ENCODE measurements at regions not wholly inside any gene's neighbourhood (a gene's known extent, or its start where the extent isn't known, plus 50 kb on each side); places are given as distances from the start of the nearest gene placed in this dataset.

GRCh38 chr16:86091976-86092375 is 193.0 kb downstream of the IRF8 start:
- Histone ChIP-seq H3K27ac (no peak overlapping the region), H3K4me1 (ENCODE audit: control insufficient read depth in 1 of 2, low read depth in 2 of 2) (no peaks in the 10 kb centered on the region), H3K27me3 (replicated peaks; ENCODE audit: insufficient read depth) (no peaks in the 10 kb centered on the region), H3K36me3 (no peaks in the 10 kb centered on the region), H3K4me3 (no peak overlapping the region), H3K9me3 (no peaks in the 10 kb centered on the region)
- DNase-seq (ENCODE audit: low spot score) (no peak), ATAC-seq (ENCODE audit: insufficient number of reproducible peaks, low FRiP score, low read depth) (no peak)
- no peak for TF ChIP-seq CTCF (IDR thresholded peaks at IDR 0.05)

DNA sequence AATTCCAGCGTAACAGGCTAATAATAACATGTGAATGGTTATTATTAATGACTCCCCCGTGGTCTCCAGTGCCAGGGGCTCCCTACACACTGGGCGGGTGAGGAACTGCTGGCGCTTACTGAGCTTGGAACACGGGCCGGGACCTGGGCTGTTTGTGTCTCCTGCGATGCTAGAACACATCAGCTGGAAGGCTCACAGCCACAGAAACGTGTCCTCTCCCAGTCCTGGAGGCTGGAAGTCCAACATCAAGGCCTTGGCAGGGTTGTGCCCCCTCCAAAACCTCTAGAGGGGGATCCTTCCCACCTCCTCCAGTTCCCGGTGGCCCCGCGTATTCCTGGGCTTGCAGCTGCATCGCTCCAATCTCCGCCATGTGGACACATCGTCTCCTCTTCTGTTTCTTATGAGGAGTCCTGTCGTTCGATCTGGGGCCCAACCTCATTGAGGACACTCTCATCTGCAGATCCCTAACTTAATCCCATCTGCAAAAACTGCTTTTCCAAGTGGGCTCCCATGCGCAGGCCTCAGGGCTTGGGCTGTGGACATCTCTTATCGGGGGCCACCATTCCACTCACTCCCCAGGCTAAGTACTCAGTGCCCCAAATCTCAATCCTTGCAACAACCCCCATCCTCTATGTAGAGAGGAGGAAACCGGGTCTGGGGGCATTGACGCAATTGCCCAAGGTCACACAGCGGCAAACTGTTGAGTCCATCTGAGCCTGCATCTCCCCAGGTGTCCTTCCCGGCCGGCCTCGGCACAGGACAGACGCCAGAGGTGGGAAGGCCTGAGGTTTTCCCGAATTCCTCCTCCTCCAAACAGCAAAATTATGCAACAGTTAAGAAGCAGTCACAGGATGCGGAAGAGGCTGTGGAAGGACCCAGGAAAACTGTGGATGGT is 193.9 kb downstream of the IRF8 start:
- Histone ChIP-seq H3K4me1 (ENCODE audit: control insufficient read depth in 1 of 2, low read depth in 2 of 2) (no peaks in the 10 kb centered on the region), H3K9me3 (no peaks in the 10 kb centered on the region), H3K27ac (no peak overlapping the region), H3K27me3 (replicated peaks; ENCODE audit: insufficient read depth) (no peaks in the 10 kb centered on the region), H3K4me3 (no peak overlapping the region), H3K36me3 (no peaks in the 10 kb centered on the region)
- no peak for TF ChIP-seq CTCF (IDR thresholded peaks at IDR 0.05)
- ATAC-seq (ENCODE audit: insufficient number of reproducible peaks, low FRiP score, low read depth) = no peak
- DNase-seq (ENCODE audit: low spot score) = no peak

GRCh38 chr16:86093801-86094750 is 195.1 kb downstream of the IRF8 start:
- H3K4me3 ChIP-seq = no peak overlapping the region
- no peaks in the 10 kb centered on the region for H3K27me3 ChIP-seq (replicated peaks; ENCODE audit: insufficient read depth)
- H3K4me1 ChIP-seq (ENCODE audit: control insufficient read depth in 1 of 2, low read depth in 2 of 2) = no peaks in the 10 kb centered on the region
- DNase-seq (ENCODE audit: low spot score) (no peak), ATAC-seq (ENCODE audit: insufficient number of reproducible peaks, low FRiP score, low read depth) (no peak)
- H3K36me3 ChIP-seq = no peaks in the 10 kb centered on the region
- H3K27ac ChIP-seq = no peak overlapping the region
- no peak for TF ChIP-seq CTCF (IDR thresholded peaks at IDR 0.05)
- no peaks in the 10 kb centered on the region for H3K9me3 ChIP-seq

DNA sequence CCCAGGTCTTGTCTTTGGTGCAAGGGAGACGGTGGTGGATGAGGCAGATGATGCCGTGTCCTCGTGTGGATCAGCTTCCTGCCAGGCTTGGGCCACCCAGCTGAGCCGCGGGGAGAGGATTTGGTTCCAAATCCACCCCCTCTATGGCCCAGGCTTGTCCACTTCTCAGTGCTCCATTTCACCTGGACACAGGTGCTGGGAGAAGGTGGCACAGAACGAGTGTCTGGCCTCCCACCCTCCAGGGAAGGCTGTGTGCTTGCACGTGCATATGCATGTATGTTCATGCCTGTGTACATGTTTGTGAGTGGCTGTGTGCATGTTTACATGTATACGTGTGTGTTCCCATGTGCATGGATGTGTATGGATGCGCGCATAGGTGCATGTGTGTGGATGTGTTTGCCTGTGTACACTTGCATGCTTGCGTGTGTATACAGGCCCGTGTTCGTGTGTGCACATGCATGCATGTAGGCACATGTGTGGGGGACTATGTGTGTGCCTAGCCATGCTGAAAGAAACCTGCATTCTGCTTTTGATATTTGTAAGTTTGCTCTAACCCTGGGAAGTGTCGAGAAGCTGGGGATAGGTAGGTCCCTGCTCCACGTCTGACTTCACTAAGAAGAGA is 196.3 kb downstream of the IRF8 start:
- H3K4me1 ChIP-seq (ENCODE audit: control insufficient read depth in 1 of 2, low read depth in 2 of 2) = no peaks in the 10 kb centered on the region
- no peak for TF ChIP-seq CTCF (IDR thresholded peaks at IDR 0.05)
- no peak overlapping the region for H3K27ac ChIP-seq
- H3K36me3 ChIP-seq = no peaks in the 10 kb centered on the region
- H3K27me3 ChIP-seq (replicated peaks; ENCODE audit: insufficient read depth) = no peaks in the 10 kb centered on the region
- H3K4me3 ChIP-seq = no peak overlapping the region
- no peaks in the 10 kb centered on the region for H3K9me3 ChIP-seq
- no peak for DNase-seq (ENCODE audit: low spot score)
- ATAC-seq (ENCODE audit: insufficient number of reproducible peaks, low FRiP score, low read depth) = no peak
